H9 (cell line): ENCODE measurements at regions not wholly inside any gene's neighbourhood (a gene's known extent, or its start where the extent isn't known, plus 50 kb on each side); places are given as distances from the start of the nearest gene placed in this dataset.
A peak's percentile ranks its signal among the peaks of the same experiment; 100 is the strongest.

Experiments used
- DNase-seq: peaks from one replicate; pipeline ENCODE4 v3.0.0-alpha.2; 2017
- H2AFZ ChIP-seq: one replicate; pipeline ENCODE4 v1.6.1; 2013; ENCODE audit warnings: mild to moderate bottlenecking, low read length, control low read depth, moderate library complexity
- H2AK5ac ChIP-seq: 2 replicates; pipeline ENCODE4 v1.6.1; 2013; ENCODE audit warnings: low read length, control low read depth, mixed read lengths; ENCODE audit not compliant: insufficient read length
- H2BK120ac ChIP-seq: one replicate; pipeline ENCODE4 v1.6.1; 2013; ENCODE audit warnings: low read depth, mild to moderate bottlenecking, low read length, control low read depth, inconsistent platforms; ENCODE audit not compliant: poor library complexity, severe bottlenecking
- H2BK12ac ChIP-seq: 2 replicates; pipeline ENCODE4 v1.6.1; 2013; ENCODE audit warnings: low read length, control low read depth, mixed read lengths, low read depth; ENCODE audit not compliant: insufficient read length
- H2BK15ac ChIP-seq: 2 replicates; pipeline ENCODE4 v1.6.1; 2013; ENCODE audit warnings: low read depth, low read length, control low read depth
- H2BK20ac ChIP-seq: one replicate; pipeline ENCODE4 v1.6.1; 2013; ENCODE audit warnings: low read depth, mild to moderate bottlenecking, low read length, control low read depth, inconsistent platforms; ENCODE audit not compliant: poor library complexity, severe bottlenecking
- H2BK5ac ChIP-seq: 2 replicates; pipeline ENCODE4 v1.6.1; 2013; ENCODE audit warnings: low read length, control low read depth, mixed read lengths; ENCODE audit not compliant: insufficient read length
- H3K14ac ChIP-seq: 2 replicates; pipeline ENCODE4 v1.6.1; 2013; ENCODE audit warnings: low read length, control low read depth; ENCODE audit not compliant: insufficient read depth
- H3K18ac ChIP-seq: 2 replicates; pipeline ENCODE4 v1.6.1; 2013; ENCODE audit warnings: low read depth, mild to moderate bottlenecking, mixed read lengths, low read length, control low read depth; ENCODE audit not compliant: insufficient read length
- H3K23ac ChIP-seq: 2 replicates; pipeline ENCODE4 v1.6.1; 2013; ENCODE audit warnings: low read length, control low read depth, mixed read lengths, low read depth; ENCODE audit not compliant: insufficient read length
- H3K23me2 ChIP-seq: 2 replicates; pipeline ENCODE4 v1.6.1; 2013; ENCODE audit warnings: low read depth, mild to moderate bottlenecking, mixed read lengths, low read length, control low read depth; ENCODE audit not compliant: insufficient read length, poor library complexity, severe bottlenecking
- H3K27ac ChIP-seq: 2 replicates; pipeline ENCODE4 v1.5.1; 2013; ENCODE audit warnings: low read length, control low read depth, mixed read lengths, low read depth; ENCODE audit not compliant: insufficient read length
- H3K27me3 ChIP-seq: 2 replicates; pipeline ENCODE4 v1.6.1; 2013; ENCODE audit warnings: low read length, control low read depth, inconsistent platforms; ENCODE audit not compliant: insufficient read depth
- H3K4ac ChIP-seq: 2 replicates; pipeline ENCODE4 v1.6.1; 2013; ENCODE audit warnings: low read depth, mild to moderate bottlenecking, control low read depth, inconsistent platforms, low read length, moderate library complexity
- H3K4me1 ChIP-seq: 2 replicates; pipeline ENCODE4 v1.6.1; 2013; ENCODE audit warnings: low read length, control low read depth, inconsistent platforms; ENCODE audit not compliant: insufficient read depth
- H3K4me2 ChIP-seq: 2 replicates; pipeline ENCODE4 v1.6.1; 2013; ENCODE audit warnings: low read length, control low read depth, mixed read lengths; ENCODE audit not compliant: insufficient read length, insufficient read depth
- H3K56ac ChIP-seq: 2 replicates; pipeline ENCODE4 v1.6.1; 2013; ENCODE audit warnings: low read depth, mild to moderate bottlenecking, mixed read lengths, low read length, control low read depth; ENCODE audit not compliant: insufficient read length
- H3K79me1 ChIP-seq: 2 replicates; pipeline ENCODE4 v1.6.1; 2013; ENCODE audit warnings: low read depth, mild to moderate bottlenecking, moderate library complexity, low read length, control low read depth, inconsistent platforms; ENCODE audit not compliant: insufficient read depth, poor library complexity, severe bottlenecking
- H3K79me2 ChIP-seq: 2 replicates; pipeline ENCODE4 v1.6.1; 2013; ENCODE audit warnings: low read length, control low read depth, inconsistent platforms; ENCODE audit not compliant: insufficient read depth
- H3K9ac ChIP-seq: 2 replicates; pipeline ENCODE4 v1.6.1; 2013; ENCODE audit warnings: low read length, control low read depth, mixed read lengths; ENCODE audit not compliant: insufficient read length; ENCODE audit errors: extremely low read depth
- H3K9me3 ChIP-seq: one replicate; pipeline ENCODE4 v1.6.1; 2013; ENCODE audit warnings: low read depth, low read length, inconsistent platforms; ENCODE audit not compliant: control insufficient read depth
- H3T11ph ChIP-seq: one replicate; pipeline ENCODE4 v1.6.1; 2013; ENCODE audit warnings: mild to moderate bottlenecking, low read length, control low read depth, inconsistent platforms
- H4K20me1 ChIP-seq: one replicate; pipeline ENCODE4 v1.6.1; 2013; ENCODE audit not compliant: control insufficient read depth, insufficient read length, insufficient read depth
- H4K5ac ChIP-seq: 2 replicates; pipeline ENCODE4 v1.6.1; 2013; ENCODE audit warnings: low read depth, mild to moderate bottlenecking, mixed read lengths, low read length, control low read depth; ENCODE audit not compliant: insufficient read length
- H4K8ac ChIP-seq: replicated peaks from 2 replicates; pipeline ENCODE4 v1.6.1; 2013; ENCODE audit warnings: low read length, control low read depth, mixed read lengths, low read depth; ENCODE audit not compliant: insufficient read length
- H4K91ac ChIP-seq: 2 replicates; pipeline ENCODE4 v1.6.1; 2013; ENCODE audit warnings: low read depth, mild to moderate bottlenecking, moderate library complexity, mixed read lengths, low read length, control low read depth; ENCODE audit not compliant: insufficient read length
- H3K27ac Mint-ChIP-seq, 3 experiments: 2 replicates in 2 of 3; 3 replicates in 1 of 3; pipeline ENCODE4 v1.8.0; 2020 to 2021; ENCODE audit warnings: mixed read lengths in 3 of 3, mild to moderate bottlenecking in 1 of 3, moderate library complexity in 1 of 3
- H3K27me3 Mint-ChIP-seq: 2 replicates; pipeline ENCODE4 v1.8.0; 2021; ENCODE audit warnings: low read depth, mild to moderate bottlenecking, moderate library complexity, mixed read lengths
- H3K36me3 Mint-ChIP-seq, 3 experiments: 2 replicates in 2 of 3; 3 replicates in 1 of 3; pipeline ENCODE4 v1.8.0; 2020 to 2021; ENCODE audit warnings: low read depth in 3 of 3, mixed read lengths in 3 of 3; ENCODE audit not compliant: insufficient read depth in 1 of 3
- H3K4me1 Mint-ChIP-seq, 2 experiments: 2 replicates each; pipeline ENCODE4 v1.8.0; 2020; ENCODE audit warnings: mixed read lengths in 2 of 2
- H3K4me3 Mint-ChIP-seq, 2 experiments: 2 replicates in 1 of 2; 3 replicates in 1 of 2; pipeline ENCODE4 v1.8.0; 2020 to 2021; ENCODE audit warnings: mild to moderate bottlenecking in 2 of 2, mixed read lengths in 2 of 2, moderate library complexity in 1 of 2
- H3K9me3 Mint-ChIP-seq, 2 experiments: 2 replicates in 1 of 2; 3 replicates in 1 of 2; pipeline ENCODE4 v1.8.0; 2020; ENCODE audit warnings: mild to moderate bottlenecking in 2 of 2, mixed read lengths in 2 of 2, moderate library complexity in 1 of 2
- whole genome bisulfite sequencing: extraction: QIAGEN DNeasy Blood & Tissue Kit; methylation state at CpG from one replicate; pipeline ENCODE4 v1.1.7; 2013; ENCODE audit warnings: missing lambda C conversion rate, low lambda C conversion rate, mixed read lengths; ENCODE audit not compliant: insufficient read length; ENCODE audit errors: extremely low coverage; 5-methylcytosine and 5-hydroxymethylcytosine counted together
- TF ChIP-seq, protein P1 (sequence below): fragments of 200-600 bp; sonication (generic); conservative IDR thresholded peaks from 3 replicates; pipeline ENCODE4 v1.8.0; 2021; ENCODE audit warnings: antibody characterized with exemption, mild to moderate bottlenecking

- Mint-ChIP-seq H3K27ac (no peak overlapping the region), H3K4me3 (peak overlapping the region; percentile 86 to 92), H3K36me3 (no peaks in the 10 kb centered on the region), H3K27me3 (peaks cover 9% of the 10 kb centered on the region; the same call in 1 of the 2 replicates), H3K9me3 (no peaks in the 10 kb centered on the region), H3K4me1 (peaks cover 5 to 7% of the 10 kb centered on the region in 2 experiments; a peak in 3 of 4 replicates)
- Histone ChIP-seq H3K79me1 (no peaks in the 10 kb centered on the region), H3K4me2 (peak overlapping the region; percentile 97), H2BK120ac (no peak overlapping the region), H3K27me3 (no peaks in the 10 kb centered on the region), H4K20me1 (no peaks in the 10 kb centered on the region), H3K79me2 (no peaks in the 10 kb centered on the region), H2AFZ (peak overlapping the region; percentile 45), H4K5ac (no peak overlapping the region), H3K23ac (no peak overlapping the region), H3K4me1 (no peaks in the 10 kb centered on the region), H2BK20ac (no peak overlapping the region), H2BK5ac (no peak overlapping the region), H3K18ac (no peak overlapping the region), H3K9me3 (no peaks in the 10 kb centered on the region), H3T11ph (no peak overlapping the region), H3K9ac (peak overlapping the region; percentile 41), H3K4ac (no peak overlapping the region), H3K23me2 (peaks cover 3% of the 10 kb centered on the region), H3K14ac (no peak overlapping the region), H3K27ac (no peak overlapping the region), H2BK12ac (no peak overlapping the region), H2BK15ac (no peak overlapping the region; the same call in 1 of the 2 replicates), H4K8ac (no peak overlapping the region), H3K56ac (no peak overlapping the region), H4K91ac (no peak overlapping the region), H2AK5ac (no peak overlapping the region)
- peak; percentile 74 for DNase-seq
- TF ChIP-seq, protein P1, sequence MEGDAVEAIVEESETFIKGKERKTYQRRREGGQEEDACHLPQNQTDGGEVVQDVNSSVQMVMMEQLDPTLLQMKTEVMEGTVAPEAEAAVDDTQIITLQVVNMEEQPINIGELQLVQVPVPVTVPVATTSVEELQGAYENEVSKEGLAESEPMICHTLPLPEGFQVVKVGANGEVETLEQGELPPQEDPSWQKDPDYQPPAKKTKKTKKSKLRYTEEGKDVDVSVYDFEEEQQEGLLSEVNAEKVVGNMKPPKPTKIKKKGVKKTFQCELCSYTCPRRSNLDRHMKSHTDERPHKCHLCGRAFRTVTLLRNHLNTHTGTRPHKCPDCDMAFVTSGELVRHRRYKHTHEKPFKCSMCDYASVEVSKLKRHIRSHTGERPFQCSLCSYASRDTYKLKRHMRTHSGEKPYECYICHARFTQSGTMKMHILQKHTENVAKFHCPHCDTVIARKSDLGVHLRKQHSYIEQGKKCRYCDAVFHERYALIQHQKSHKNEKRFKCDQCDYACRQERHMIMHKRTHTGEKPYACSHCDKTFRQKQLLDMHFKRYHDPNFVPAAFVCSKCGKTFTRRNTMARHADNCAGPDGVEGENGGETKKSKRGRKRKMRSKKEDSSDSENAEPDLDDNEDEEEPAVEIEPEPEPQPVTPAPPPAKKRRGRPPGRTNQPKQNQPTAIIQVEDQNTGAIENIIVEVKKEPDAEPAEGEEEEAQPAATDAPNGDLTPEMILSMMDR, result peak; percentile 65
- WGBS, result no CpG with 5 or more reads among the region's 17 CpGs
Observed at GRCh38 chr7:148941598-148942275, 57.6 kb upstream of the EZH2 start.
